ENCODE measurements at regions not wholly inside any gene's neighbourhood (a gene's known extent, or its start where the extent isn't known, plus 50 kb on each side); places are given as distances from the start of the nearest gene placed in this dataset.

GRCh38 chr4:146059865-146060264, 115.7 kb upstream of the LSM6 start:
- TF ChIP-seq CTCF (IDR thresholded peaks at IDR 0.05; ENCODE audit: insufficient read depth, low read depth, low read length) = no peak
- TF ChIP-seq EZH2 (IDR thresholded peaks at IDR 0.05; ENCODE audit: insufficient read depth, low read length) = no peak
